Upper lobe of left lung (tissue), 4 donors: ENCODE measurements at regions not wholly inside any gene's neighbourhood (a gene's known extent, or its start where the extent isn't known, plus 50 kb on each side); places are given as distances from the start of the nearest gene placed in this dataset.

Experiments used
- CTCF ChIP-seq, 6 experiments: fragments of 450-650 bp in 4 of 6; fragments of 200-600 bp in 2 of 6; sonication (generic) in 2 of 6; IDR thresholded peaks; one replicate each; pipeline ENCODE4 v1.5.1; 2016 to 2019; ENCODE audit warnings: antibody characterized with exemption in 6 of 6
- EP300 ChIP-seq, 4 donors: sonication (generic); formaldehyde crosslinking; IDR thresholded peaks; one replicate each; pipeline ENCODE4 v1.5.1; 2017; ENCODE audit warnings: antibody characterized with exemption in 4 of 4, control low read depth in 2 of 4
- POLR2A ChIP-seq, 4 donors: fragments of 450-650 bp; IDR thresholded peaks; one replicate each; pipeline ENCODE4 v1.5.1; 2016 to 2017; ENCODE audit warnings: antibody characterized with exemption in 4 of 4, mild to moderate bottlenecking in 2 of 4
- POLR2AphosphoS5 ChIP-seq, 2 donors: sonication (generic); formaldehyde crosslinking; IDR thresholded peaks; one replicate each; pipeline ENCODE4 v1.5.1; 2017; ENCODE audit warnings: antibody characterized with exemption in 2 of 2

GRCh38 chr3:177517906-177518305, 320.6 kb upstream of the TBL1XR1 start:
- TF ChIP-seq CTCF (IDR thresholded peaks at IDR 0.05) (no peak), POLR2AphosphoS5 (IDR thresholded peaks at IDR 0.05) (no peak), POLR2A (IDR thresholded peaks at IDR 0.05) (no peak), EP300 (IDR thresholded peaks at IDR 0.05) (no peak)
